Epithelial cell of esophagus (primary cell): ENCODE measurements at regions not wholly inside any gene's neighbourhood (a gene's known extent, or its start where the extent isn't known, plus 50 kb on each side); places are given as distances from the start of the nearest gene placed in this dataset.

Source experiments
- DNase-seq: peaks from one replicate; pipeline ENCODE4 v3.0.0; 2010; ENCODE audit warnings: low read depth
- H3K4me3 ChIP-seq: 2 replicates; pipeline ENCODE4 v1.5.1; 2011; ENCODE audit warnings: mild to moderate bottlenecking, low read length, control low read depth
- TF ChIP-seq, protein P1 (sequence below): IDR thresholded peaks from 2 replicates; pipeline ENCODE4 v1.5.1; 2011; ENCODE audit warnings: low read depth, mild to moderate bottlenecking, low read length, control low read depth, inconsistent platforms; ENCODE audit not compliant: insufficient read depth; ENCODE audit errors: missing control alignments

DNA sequence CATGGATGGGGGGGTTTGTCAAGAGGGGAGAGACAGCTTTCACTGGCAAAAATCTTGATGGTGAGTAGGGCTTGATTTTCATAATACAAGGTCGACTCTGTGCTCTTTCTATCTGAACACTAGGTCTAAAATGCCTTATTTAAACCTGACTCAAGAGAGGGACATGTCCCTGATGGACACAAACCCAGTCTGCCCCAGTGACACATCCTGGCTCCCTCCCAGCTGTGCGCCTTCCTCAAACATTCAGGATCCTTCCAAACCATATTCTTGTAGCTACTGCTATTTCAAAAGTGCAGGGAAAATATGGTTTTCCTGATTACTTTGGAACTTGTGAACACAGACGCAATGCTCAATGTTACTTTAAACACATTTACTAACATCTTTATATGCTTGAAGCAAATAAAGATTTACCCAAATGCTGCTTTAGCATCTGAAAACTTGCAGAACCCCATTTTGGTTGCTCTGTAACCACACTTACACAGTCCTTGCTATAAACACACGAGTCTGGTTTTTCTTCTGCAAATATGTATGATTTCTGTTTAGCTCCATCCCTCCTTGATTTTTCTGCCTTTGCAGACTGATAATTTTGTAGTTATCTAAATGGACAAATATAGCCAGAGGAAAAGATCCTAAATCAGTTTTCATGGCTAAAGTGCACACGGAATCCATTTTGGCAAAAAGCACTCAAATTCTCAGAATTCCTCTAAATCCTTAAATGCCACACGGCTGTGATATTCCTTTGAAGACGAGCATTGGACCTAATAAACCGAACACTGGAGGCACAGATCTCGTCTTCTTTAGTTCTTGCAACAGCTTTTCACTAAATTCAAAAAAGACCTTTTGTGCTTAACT is 499.9 kb upstream of the ZFHX3 start:
- TF ChIP-seq, protein P1, sequence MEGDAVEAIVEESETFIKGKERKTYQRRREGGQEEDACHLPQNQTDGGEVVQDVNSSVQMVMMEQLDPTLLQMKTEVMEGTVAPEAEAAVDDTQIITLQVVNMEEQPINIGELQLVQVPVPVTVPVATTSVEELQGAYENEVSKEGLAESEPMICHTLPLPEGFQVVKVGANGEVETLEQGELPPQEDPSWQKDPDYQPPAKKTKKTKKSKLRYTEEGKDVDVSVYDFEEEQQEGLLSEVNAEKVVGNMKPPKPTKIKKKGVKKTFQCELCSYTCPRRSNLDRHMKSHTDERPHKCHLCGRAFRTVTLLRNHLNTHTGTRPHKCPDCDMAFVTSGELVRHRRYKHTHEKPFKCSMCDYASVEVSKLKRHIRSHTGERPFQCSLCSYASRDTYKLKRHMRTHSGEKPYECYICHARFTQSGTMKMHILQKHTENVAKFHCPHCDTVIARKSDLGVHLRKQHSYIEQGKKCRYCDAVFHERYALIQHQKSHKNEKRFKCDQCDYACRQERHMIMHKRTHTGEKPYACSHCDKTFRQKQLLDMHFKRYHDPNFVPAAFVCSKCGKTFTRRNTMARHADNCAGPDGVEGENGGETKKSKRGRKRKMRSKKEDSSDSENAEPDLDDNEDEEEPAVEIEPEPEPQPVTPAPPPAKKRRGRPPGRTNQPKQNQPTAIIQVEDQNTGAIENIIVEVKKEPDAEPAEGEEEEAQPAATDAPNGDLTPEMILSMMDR, result no peak
- no peak for DNase-seq
- H3K4me3 ChIP-seq, result no peak overlapping the region

GRCh38 chr16:73546341-73546845 is 498.5 kb upstream of the ZFHX3 start:
- H3K4me3 ChIP-seq, result no peak overlapping the region

GRCh38 chr16:73545755-73546154 is 497.8 kb upstream of the ZFHX3 start:
- TF ChIP-seq, protein P1, result no peak
- DNase-seq, result no peak
- no peak overlapping the region for H3K4me3 ChIP-seq

More at GRCh38 chr16:73546341-73546845, 498.5 kb upstream of the ZFHX3 start:
- TF ChIP-seq, protein P1, result no peak
- no peak for DNase-seq

- DNase-seq, result no peak
- TF ChIP-seq, protein P1, result no peak
- H3K4me3 ChIP-seq, result no peak overlapping the region
Observed at GRCh38 chr16:73545290-73545689, 497.4 kb upstream of the ZFHX3 start.

DNA sequence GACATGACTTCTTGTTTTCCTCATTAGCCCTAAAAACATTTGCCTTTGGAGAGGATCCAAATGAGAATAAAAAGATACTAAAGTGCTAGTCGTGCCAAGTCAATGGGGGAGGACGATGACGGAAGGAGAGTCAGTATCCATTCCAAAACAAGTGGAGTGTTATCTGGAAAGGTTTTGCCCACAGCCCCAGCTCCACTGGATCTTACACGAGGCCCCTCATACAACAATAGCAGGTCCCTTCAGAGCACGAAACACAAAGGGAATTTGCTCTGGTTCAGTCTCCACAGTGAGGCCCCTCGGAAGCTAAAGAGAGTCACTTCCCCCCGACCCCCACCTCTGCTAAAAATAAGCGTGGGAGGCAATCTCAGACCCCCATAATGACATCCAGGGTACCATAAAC is 496.9 kb upstream of the ZFHX3 start:
- no peak for DNase-seq
- TF ChIP-seq, protein P1, result no peak
- no peak overlapping the region for H3K4me3 ChIP-seq

DNA sequence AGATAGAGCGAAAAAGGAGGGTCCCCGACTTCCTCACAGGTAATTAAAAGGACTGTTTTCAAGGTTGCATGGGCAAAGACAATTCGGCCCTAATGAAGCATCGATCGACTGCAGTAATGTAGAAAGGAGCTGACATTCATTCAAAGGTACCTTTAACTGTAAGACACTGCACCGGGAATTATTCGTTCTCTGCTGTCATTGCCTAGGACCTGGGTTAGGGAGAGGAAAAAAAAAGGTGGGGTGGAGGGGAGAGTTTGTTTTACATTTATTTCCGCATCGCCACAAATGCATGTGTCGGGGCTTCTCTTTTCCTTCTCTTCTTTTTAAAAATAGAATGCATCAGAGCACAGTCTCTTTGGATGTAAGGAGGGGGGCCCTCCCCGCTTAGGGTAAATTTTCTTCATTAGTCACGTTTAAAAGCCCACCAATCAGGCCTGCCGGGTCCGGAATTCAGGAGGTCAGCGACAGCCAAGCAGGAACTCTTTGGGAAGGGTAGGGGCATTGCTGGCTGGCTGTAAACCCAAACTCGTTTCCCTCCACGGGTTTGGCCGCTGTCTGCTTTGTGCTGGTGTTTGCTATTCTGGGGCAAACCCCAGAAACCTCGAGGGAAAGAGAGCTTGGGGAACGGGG is 496.2 kb upstream of the ZFHX3 start:
- TF ChIP-seq, protein P1, result no peak
- no peak overlapping the region for H3K4me3 ChIP-seq
- no peak for DNase-seq
